Mesothelial cell of epicardium (in vitro differentiated cells): ENCODE measurements at regions not wholly inside any gene's neighbourhood (a gene's known extent, or its start where the extent isn't known, plus 50 kb on each side); places are given as distances from the start of the nearest gene placed in this dataset.

Experiments used
- DNase-seq, 2 experiments: peaks; one replicate each; pipeline ENCODE4 v3.0.0; 2021; ENCODE audit warnings: low spot score in 2 of 2; ENCODE audit not compliant: unreplicated experiment in 2 of 2
- H3K27ac Mint-ChIP-seq: 2 replicates; pipeline ENCODE4 v1.8.0; 2021; ENCODE audit warnings: mixed read lengths
- H3K27me3 Mint-ChIP-seq: 2 replicates; pipeline ENCODE4 v1.8.0; 2021; ENCODE audit warnings: low read depth, mixed read lengths
- H3K36me3 Mint-ChIP-seq: 2 replicates; pipeline ENCODE4 v1.8.0; 2021; ENCODE audit warnings: mixed read lengths
- H3K4me1 Mint-ChIP-seq: 2 replicates; pipeline ENCODE4 v1.8.0; 2021; ENCODE audit warnings: mixed read lengths
- H3K4me3 Mint-ChIP-seq: 2 replicates; pipeline ENCODE4 v1.8.0; 2021; ENCODE audit warnings: mild to moderate bottlenecking, moderate library complexity, mixed read lengths
- H3K9me3 Mint-ChIP-seq: 2 replicates; pipeline ENCODE4 v1.8.0; 2021; ENCODE audit warnings: mixed read lengths
- TF ChIP-seq, protein P1 (sequence below): fragments of 200-600 bp; sonication (generic); IDR thresholded peaks from one replicate; pipeline ENCODE4 v1.5.0; 2021; ENCODE audit warnings: antibody characterized with exemption; ENCODE audit not compliant: unreplicated experiment

DNA sequence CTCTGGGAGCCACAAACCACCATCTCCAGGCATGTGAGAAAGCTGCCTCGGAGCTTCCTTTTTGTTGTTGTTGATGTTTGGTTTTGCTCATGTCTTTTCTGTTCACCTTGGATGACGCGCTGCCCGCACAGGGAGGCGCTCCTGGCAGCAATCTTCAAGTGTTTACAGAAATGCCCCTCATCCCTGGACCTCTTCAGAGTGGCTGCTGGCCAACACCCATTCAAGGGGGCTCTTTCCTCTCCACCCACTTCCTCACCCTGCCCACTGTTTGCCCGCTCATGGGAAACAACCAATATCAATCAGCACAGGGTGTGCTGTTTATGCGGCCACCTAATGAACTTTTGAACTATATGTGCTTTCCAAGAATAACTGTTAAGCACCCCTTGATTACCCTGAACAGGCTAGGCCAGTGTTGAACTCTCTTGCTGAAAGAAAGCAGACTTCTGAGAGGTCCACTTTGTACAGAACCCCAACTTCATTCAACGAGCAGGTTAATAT, 355.1 kb upstream of the CLNK start:
- Mint-ChIP-seq H3K36me3 (no peaks in the 10 kb centered on the region), H3K4me1 (peaks cover 27% of the 10 kb centered on the region), H3K9me3 (peaks cover 7% of the 10 kb centered on the region), H3K4me3 (no peak overlapping the region), H3K27ac (peak overlapping the region; percentile 23), H3K27me3 (no peaks in the 10 kb centered on the region)
- DNase-seq: no peak
- TF ChIP-seq, protein P1, sequence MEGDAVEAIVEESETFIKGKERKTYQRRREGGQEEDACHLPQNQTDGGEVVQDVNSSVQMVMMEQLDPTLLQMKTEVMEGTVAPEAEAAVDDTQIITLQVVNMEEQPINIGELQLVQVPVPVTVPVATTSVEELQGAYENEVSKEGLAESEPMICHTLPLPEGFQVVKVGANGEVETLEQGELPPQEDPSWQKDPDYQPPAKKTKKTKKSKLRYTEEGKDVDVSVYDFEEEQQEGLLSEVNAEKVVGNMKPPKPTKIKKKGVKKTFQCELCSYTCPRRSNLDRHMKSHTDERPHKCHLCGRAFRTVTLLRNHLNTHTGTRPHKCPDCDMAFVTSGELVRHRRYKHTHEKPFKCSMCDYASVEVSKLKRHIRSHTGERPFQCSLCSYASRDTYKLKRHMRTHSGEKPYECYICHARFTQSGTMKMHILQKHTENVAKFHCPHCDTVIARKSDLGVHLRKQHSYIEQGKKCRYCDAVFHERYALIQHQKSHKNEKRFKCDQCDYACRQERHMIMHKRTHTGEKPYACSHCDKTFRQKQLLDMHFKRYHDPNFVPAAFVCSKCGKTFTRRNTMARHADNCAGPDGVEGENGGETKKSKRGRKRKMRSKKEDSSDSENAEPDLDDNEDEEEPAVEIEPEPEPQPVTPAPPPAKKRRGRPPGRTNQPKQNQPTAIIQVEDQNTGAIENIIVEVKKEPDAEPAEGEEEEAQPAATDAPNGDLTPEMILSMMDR: no peak

DNA sequence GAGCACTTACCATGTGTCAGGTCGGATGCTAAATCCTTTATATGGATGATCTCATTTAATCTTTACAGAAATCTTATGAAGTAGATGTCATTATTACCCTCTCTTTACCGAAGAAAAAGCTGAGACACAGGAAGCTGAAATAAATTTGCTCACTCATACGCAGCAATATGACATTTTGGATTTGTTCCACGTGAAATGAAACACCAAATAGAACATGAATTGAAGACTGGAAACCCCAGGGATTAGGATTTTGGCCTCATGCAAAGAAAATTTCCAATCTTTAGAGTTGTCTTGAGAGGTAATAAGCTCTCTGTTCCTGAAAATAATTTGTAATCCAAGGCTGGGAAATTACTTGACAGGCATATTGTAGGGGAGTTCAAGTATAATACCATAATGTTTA, 354.4 kb upstream of the CLNK start:
- no peak for DNase-seq
- Mint-ChIP-seq H3K27me3 (no peaks in the 10 kb centered on the region), H3K27ac (no peak overlapping the region), H3K9me3 (peaks cover 2% of the 10 kb centered on the region), H3K4me1 (peaks cover 27% of the 10 kb centered on the region), H3K4me3 (no peak overlapping the region), H3K36me3 (no peaks in the 10 kb centered on the region)
- TF ChIP-seq, protein P1: no peak

DNA sequence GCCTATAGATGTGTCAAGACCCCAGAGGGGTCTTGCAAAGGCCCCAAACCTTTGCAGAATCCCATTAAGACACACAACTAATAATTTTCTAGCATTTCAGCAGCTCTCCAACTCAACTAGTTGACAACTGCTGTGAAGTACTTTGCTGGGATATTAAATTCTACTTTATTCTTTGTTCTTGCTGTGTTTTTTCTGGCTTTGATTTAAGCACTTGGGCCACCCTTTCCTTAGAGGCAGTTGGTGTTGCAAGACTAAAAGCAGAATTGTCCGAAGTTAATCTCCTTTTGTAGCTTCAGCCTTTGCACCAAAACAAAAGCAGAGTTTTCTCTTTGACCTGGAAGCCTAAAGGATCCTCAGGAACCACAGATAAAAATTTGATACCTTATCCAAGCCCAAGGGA, 353.1 kb upstream of the CLNK start:
- DNase-seq: no peak
- Mint-ChIP-seq H3K27me3 (no peaks in the 10 kb centered on the region), H3K4me1 (peaks cover 27% of the 10 kb centered on the region), H3K4me3 (no peak overlapping the region), H3K36me3 (no peaks in the 10 kb centered on the region), H3K9me3 (no peaks in the 10 kb centered on the region), H3K27ac (no peak overlapping the region)
- TF ChIP-seq, protein P1: no peak

DNA sequence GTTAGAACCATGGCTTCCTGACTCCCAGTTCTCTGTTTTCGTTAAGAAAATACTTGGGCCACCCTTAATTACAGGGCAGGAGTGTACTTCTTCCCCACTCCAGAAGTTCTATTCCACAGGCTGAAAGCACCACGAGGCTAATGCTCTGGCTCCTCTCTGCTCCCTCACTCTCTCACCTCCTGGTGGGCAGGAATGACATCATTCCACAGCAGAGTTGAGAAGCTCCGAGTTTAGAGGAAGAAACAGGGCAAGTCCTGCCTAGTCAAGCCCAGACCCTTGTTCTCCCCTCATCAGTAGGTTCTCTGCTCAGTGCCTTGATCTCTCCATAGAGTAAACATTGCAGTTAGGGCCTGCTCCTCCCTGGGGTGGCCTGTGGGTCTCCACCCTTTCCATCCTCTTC, 343.8 kb upstream of the CLNK start:
- H3K27me3 Mint-ChIP-seq: no peaks in the 10 kb centered on the region
- H3K36me3 Mint-ChIP-seq: no peaks in the 10 kb centered on the region
- peaks cover 10% of the 10 kb centered on the region for H3K4me1 Mint-ChIP-seq
- peaks cover 11% of the 10 kb centered on the region for H3K9me3 Mint-ChIP-seq
- no peak overlapping the region for H3K4me3 Mint-ChIP-seq
- TF ChIP-seq, protein P1: no peak
- no peak for DNase-seq
- H3K27ac Mint-ChIP-seq: no peak overlapping the region

DNA sequence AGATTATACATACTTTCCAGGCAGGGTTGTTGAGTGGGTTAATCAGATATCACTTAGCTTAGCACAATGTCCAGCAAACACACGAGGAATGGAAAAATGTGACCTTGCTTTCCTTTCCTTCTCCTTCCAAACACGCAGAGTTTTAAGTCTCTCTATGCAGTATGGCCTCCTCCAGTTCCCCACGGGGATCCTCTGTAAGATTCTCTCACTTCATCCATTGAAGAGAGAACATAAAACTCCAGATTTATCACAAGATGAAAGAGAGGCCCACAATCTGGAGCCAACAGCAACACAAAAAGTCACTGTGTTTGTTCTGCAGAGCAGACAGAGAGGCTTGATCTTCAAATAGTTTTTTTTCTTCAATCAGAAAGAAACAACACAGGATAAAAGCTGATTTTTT, 336.8 kb upstream of the CLNK start:
- Mint-ChIP-seq H3K27ac (peak overlapping the region; percentile 58), H3K27me3 (no peaks in the 10 kb centered on the region), H3K4me1 (peaks cover 36% of the 10 kb centered on the region), H3K4me3 (no peak overlapping the region), H3K36me3 (no peaks in the 10 kb centered on the region), H3K9me3 (no peaks in the 10 kb centered on the region)
- no peak for DNase-seq
- TF ChIP-seq, protein P1: no peak
